OCI-LY3 (cell line): ENCODE measurements at regions not wholly inside any gene's neighbourhood (a gene's known extent, or its start where the extent isn't known, plus 50 kb on each side); places are given as distances from the start of the nearest gene placed in this dataset.

Experiments
- CTCF ChIP-seq: fragments of 200-600, 300-600 bp; sonication (generic); IDR thresholded peaks from 2 replicates; pipeline ENCODE4 v1.5.1; 2014; ENCODE audit warnings: antibody characterized with exemption, low read length, low read depth
- EZH2phosphoT487 ChIP-seq: fragments of 200-600 bp; shearing (Covaris generic); IDR thresholded peaks from 2 replicates; pipeline ENCODE4 v1.6.1; 2018; ENCODE audit warnings: antibody characterized with exemption, mixed run types, low read depth

GRCh38 chr6:40907198-40907701 is 131.8 kb downstream of the UNC5CL start:
- TF ChIP-seq CTCF (no peak), EZH2phosphoT487 (no peak)
